HG02852 (cell line): ENCODE measurements at regions not wholly inside any gene's neighbourhood (a gene's known extent, or its start where the extent isn't known, plus 50 kb on each side); places are given as distances from the start of the nearest gene placed in this dataset.

Source experiments
- ATAC-seq: cut with Tn5 transposase; IDR thresholded peaks from one replicate; pipeline ENCODE4 v1.9.1; 2021; ENCODE audit warnings: mild to moderate bottlenecking, moderate library complexity; ENCODE audit not compliant: unreplicated experiment

DNA sequence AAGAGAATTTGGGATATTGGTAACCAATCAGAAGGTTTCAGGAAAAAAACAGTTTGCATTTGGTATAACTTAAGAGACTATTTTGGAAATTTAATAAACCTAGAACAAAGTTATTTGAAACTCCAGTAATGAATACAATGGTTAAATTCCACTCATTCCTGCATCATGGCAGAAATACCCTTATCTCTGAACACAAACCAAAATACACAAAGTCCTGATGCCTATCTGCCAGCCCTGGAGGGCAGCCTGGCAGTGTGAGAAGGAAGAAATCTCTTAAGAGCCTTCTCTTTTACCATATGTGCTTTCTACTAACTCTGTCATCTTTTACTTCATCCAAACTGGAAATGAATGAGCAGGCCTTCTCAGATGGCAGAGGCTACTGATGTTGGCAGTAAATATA lies 147.1 kb upstream of the LYZL1 start:
- ATAC-seq, result no peak

DNA sequence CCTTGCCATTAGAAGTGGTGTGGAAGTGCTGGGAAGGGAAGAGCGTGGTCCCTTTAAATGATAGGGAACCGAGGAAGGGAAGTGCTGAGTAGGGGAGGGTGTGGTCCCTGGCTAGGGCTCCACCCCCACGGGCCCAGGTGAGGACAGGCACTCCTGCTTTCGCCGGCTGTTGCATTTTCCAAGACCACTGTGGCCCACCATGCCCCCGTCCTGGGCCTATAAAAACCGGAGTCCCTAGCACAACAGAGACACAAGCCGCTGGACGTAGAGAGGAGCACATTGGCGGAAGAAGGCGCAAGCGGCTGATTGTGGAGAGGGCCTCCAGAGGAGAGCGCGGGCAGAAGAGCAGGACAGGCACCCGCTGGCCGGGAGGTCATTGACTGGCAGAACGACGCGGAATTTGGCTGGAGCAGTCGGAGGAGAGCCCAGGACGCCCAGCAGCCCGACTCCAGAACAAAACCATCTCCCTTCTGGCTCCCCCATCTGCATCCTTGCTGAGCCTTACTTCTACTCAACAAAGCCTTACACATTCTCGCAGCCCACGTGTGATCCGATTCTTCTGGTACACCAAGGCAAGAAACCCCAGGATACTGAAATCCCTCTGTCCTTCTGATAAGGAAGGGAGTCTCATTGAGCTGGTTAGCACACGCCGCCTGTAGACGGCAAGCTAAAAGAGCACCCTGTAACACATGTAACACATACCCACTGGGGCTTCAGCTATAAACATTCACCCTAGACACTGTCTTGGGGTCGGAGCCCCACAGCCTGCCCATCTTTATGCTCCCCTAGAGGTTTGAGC lies 146.2 kb upstream of the LYZL1 start:
- no peak for ATAC-seq

DNA sequence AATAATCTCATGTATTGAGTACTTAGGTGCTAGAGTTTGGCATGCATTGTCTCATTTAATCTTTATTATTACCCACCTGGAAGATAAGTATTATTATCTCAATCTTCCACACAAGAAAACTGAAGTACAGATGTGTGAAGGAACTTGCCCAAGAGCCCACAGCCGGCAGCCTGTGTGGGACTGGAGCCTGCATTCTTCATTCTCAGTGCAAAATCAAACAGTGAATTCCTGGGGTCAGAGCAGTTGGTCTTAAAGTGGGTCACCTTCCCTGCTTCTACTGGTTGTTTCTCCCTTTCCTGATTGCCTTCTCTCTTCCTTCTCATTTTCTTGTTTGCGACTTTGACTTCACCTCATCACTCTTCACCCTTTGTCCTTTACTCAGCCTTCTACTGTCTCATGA lies 144.7 kb upstream of the LYZL1 start:
- no peak for ATAC-seq

DNA sequence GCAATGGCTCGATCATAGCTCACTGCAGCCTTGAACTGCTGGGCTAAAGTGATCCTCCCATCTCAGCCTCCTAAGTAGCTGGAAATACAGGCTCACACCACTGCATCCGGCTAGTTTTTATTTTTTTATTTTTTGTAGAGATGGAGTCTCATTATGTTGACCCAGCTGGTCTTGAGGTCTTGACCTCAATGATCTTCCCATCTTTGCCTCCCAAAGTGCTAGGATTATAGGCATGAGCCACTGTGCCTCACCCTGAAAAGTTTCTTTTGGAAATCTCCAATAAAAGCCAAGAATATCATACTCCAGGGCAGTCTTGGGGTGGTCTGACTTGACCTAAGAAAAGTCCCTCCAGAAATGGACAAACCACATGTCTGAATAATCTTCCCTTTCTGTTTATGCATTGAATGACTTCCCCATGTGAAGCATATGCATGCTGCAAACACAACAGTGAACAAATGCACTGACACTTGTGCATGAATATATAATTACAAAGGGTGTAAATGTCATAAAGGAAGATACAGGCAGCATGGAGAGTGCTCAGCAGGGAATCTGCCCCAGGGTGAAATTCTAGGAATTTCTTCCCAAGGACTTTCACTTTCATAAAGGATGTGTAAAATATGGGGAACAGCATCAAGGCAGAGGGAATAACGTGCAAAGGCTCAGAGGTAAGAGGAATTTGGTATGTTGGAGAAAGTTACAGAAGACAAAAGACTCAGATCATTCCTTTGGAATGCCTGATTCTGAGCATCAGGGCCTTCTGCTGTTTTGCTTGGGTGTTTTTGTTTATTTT lies 142.4 kb upstream of the LYZL1 start:
- ATAC-seq, result no peak

GRCh38 chr10:29150010-29150409 lies 138.9 kb upstream of the LYZL1 start:
- no peak for ATAC-seq

DNA sequence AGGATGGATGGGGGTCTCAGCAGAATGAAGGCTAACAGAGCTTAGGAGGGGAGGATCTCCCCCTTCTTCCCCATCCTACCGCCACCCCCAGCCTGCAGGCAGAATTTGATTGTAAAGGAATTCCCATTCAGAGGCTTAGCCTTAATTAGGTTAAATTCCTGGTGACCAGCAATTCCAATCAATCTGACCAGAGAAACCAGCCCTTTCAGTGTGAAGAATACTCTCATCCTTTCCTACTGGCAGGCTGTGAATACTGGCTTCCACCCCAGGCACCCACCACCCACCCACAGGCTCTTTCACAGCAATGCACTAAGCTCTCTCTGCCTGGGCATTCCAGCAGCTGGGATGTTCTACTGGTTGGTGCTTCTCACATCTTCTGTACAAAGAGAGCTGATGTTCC lies 137.9 kb upstream of the LYZL1 start:
- ATAC-seq, result no peak

- ATAC-seq, result no peak
Measured at GRCh38 chr10:29157321-29157720, 131.5 kb upstream of the LYZL1 start.

DNA sequence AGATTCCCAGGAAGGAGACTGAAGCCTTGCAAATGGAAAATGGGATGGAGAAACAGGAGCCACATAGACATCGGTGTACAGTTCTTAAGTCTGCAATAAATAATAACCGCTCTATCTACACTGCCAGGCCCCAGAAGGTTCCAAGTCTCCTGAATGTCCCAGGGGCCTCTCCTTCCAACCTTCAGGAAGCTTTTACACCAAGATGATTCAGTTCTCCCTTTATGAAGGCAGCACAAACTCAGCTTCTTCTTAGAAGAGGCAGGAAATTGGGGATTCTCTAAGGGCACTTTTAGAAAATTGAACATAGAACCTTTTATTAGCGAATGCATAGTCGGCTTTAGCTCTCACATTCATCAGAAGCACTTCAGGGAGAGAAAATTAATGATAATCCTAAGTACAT lies 130.8 kb upstream of the LYZL1 start:
- ATAC-seq, result no peak

- ATAC-seq, result no peak
Measured at GRCh38 chr10:29160150-29160617, 128.7 kb upstream of the LYZL1 start.

- ATAC-seq, result no peak
Measured at GRCh38 chr10:29163746-29164145, 125.1 kb upstream of the LYZL1 start.

DNA sequence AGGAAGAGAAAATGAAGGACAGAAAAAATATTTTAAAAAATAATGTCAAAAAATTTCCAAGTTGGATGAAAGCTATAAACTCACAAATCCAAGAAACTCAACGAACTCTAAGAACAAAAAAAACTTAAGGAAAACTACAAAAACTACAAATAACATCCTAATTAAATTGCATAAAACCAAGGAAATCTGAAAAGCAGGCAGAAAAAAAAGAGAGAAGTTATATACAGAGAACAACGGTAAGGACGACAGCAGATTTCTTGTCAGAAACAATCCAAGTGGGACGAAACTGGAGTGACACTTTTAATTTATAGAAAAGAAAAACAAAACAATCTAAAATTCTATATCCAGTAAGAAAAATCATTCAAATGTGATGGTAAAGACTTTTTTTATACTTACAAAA lies 122.2 kb upstream of the LYZL1 start:
- no peak for ATAC-seq

- ATAC-seq, result no peak
Measured at GRCh38 chr10:29169021-29169420, 119.8 kb upstream of the LYZL1 start.

- no peak for ATAC-seq
Measured at GRCh38 chr10:29171717-29172116, 117.2 kb upstream of the LYZL1 start.

GRCh38 chr10:29174389-29174788 lies 114.5 kb upstream of the LYZL1 start:
- no peak for ATAC-seq

DNA sequence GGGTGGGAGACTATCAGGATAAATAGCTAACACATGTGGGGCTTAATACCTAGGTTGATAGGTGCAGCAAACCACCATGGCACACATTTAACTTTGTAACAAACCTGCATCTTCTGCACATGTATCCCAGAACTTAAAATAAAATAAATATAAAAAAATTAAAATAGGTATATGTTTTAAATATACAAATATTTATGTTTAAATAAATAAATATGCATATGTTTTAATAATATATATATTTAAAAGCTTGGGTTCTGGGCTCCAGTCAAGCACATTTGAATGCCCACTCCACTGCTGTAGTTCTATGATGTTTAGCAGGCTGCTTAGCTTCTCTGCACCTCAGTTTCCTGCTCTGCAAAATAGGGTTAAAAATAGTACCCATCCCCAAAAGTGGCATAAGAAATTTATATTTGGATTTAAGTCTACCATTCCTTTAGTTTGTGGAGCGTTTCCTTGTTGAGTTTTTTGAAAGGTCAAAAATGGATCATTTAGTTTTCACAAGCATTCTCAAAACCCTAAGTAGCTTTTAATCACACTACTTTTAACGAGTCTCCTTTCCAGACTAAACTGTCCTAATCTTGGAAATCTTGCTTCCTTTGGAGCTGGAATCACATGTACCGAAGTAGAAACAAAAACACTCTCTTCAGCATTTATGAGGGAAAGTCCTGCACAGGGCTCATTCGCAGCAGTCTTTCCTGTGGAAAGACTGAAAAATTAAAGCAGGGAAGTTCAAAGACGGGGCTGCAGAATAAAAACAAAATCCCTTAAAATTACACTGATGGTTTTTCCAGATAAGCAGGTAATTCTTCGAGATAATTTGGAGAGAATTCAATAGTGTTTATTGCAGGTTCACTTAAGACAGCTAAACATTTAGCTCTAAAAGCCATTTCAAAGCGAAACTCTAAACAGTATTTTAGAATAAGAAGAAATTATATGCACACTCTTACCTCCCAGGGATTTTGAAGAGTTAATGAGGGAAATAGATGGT lies 111.7 kb upstream of the LYZL1 start:
- no peak for ATAC-seq

DNA sequence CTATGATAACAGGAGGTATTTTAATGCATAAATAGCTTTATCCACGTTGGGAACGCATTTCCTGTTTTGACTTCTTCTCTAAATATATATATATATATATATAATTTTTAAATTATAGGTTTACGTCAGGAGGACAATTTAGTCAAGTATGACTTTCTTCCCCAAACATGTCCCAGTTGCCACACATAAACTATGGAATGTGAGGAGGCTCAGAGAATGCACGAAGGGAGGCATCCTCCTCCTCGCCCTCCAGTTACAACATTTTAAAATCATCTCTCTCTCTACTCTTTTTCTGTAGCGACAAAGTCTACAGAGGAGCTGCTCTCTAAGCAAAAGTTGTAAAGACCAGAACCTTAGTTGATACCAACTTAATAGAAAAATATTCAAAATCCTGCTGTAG lies 106.9 kb upstream of the LYZL1 start:
- no peak for ATAC-seq

GRCh38 chr10:29183301-29183945 lies 105.4 kb upstream of the LYZL1 start:
- no peak for ATAC-seq

DNA sequence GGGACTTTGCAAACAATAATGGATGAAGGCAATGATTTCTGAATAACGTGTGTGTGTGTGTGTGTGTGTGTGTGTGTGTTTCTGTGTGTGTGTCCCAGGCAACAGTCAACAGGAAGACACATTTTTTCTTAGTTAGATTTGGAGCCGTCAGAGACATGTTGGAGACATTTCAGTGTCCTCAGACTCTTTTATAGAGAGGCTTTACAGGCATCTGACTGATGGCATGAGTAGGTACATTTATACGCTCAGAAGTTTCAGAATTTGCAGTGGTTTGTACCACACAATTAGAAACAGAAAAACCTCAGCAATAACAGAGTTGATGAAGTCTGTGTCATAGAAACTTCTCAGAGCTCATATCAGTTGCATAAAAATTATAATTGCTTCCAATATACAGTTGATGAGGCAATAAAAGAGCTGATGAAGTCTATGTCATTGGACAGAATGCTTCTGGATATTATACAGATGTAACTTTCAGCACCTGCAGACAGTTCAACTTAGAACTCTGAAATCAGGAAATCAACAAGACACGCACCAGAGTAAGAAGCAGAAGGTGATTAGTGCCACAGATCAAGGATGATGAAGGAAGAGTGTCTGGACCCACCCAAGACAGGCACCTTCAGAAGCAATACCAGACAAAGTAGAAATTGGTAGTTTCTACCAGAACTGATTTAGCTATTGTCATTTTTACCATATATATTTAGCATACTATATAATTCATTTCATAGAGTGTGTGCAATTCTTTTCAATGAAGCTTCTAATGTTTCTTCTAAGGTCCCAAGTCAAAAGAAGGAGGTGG lies 104.5 kb upstream of the LYZL1 start:
- no peak for ATAC-seq

- no peak for ATAC-seq
Measured at GRCh38 chr10:29185050-29185449, 103.8 kb upstream of the LYZL1 start.

- ATAC-seq, result no peak
Measured at GRCh38 chr10:29186221-29186620, 102.6 kb upstream of the LYZL1 start.
